ENCODE measurements at regions not wholly inside any gene's neighbourhood (a gene's known extent, or its start where the extent isn't known, plus 50 kb on each side); places are given as distances from the start of the nearest gene placed in this dataset.

DNA sequence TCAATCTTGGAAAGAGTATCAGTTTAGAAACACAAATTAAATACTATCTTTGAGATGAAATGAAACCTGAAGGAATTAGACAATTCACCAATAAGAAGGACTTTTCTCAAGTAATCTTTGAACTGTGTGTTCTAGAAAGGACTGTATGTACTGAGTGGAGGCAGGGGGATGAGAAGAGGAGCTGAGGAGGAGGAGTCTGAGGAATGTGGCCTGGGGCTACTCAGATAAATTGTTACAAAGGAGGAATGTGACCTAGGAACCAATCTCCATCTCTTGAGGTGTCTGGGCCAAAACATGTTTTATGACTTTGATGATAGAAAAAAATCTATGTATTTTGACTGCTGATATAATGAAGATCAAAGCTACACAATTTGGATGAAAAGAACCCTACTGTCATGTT lies 124.3 kb upstream of the ANKRD55 start:
- POLR2A ChIA-PET: no interaction called here
- no peaks in the 10 kb centered on the region for H3K9me3 Mint-ChIP-seq
- no peak for ATAC-seq
- no peaks in the 10 kb centered on the region for H3K36me3 Mint-ChIP-seq (ENCODE audit: low read depth)
- no peak for TF ChIP-seq CTCF (IDR thresholded peaks at IDR 0.05)
- H3K4me1 Mint-ChIP-seq (ENCODE audit: low read depth): peaks cover 15% of the 10 kb centered on the region
- CTCF ChIA-PET: no interaction called here
- no peak overlapping the region for H3K4me3 Mint-ChIP-seq
- peaks cover 2% of the 10 kb centered on the region for H3K27me3 Mint-ChIP-seq
- no peak overlapping the region for H3K27ac Mint-ChIP-seq
- no peak for DNase-seq
- intact Hi-C loops (cut with micrococcal nuclease): no loop called here

DNA sequence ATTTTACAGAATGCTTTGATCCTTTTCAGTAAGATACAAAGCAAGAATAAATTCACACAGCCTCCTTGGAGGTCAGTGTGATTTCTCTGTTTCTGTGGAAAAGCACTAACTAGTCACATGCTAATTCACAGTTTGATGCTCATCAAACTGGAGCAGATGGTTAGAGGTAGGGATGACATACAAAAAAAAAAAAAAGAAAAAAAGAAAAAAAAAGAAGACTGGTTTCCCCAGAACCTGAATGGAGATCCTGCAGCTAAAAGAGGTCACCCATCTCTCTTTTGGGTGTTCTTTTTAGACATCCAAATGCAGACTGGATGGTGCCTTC lies 123.7 kb upstream of the ANKRD55 start:
- intact Hi-C loops (cut with micrococcal nuclease): no loop called here
- Mint-ChIP-seq H3K36me3 (ENCODE audit: low read depth) (no peaks in the 10 kb centered on the region), H3K9me3 (no peaks in the 10 kb centered on the region), H3K4me3 (no peak overlapping the region), H3K27me3 (peaks cover 2% of the 10 kb centered on the region), H3K4me1 (ENCODE audit: low read depth) (peaks cover 19% of the 10 kb centered on the region), H3K27ac (no peak overlapping the region)
- POLR2A ChIA-PET: no interaction called here
- CTCF ChIA-PET: no interaction called here
- no peak for ATAC-seq
- no peak for TF ChIP-seq CTCF (IDR thresholded peaks at IDR 0.05)
- DNase-seq: no peak

GRCh38 chr5:56356121-56356835 lies 123.1 kb upstream of the ANKRD55 start:
- Mint-ChIP-seq H3K9me3 (no peaks in the 10 kb centered on the region), H3K4me3 (no peak overlapping the region), H3K27ac (no peak overlapping the region), H3K27me3 (peaks cover 2% of the 10 kb centered on the region), H3K36me3 (ENCODE audit: low read depth) (no peaks in the 10 kb centered on the region), H3K4me1 (ENCODE audit: low read depth) (peaks cover 19% of the 10 kb centered on the region)
- ChIA-PET POLR2A (interaction anchor here (0.6 kb wide), 1 partner anchor 458 kb away, joined by 3 read pairs; no protein-coding TSS in a partner anchor), CTCF (no interaction called here)
- ATAC-seq: no peak
- DNase-seq: no peak
- TF ChIP-seq CTCF (IDR thresholded peaks at IDR 0.05): no peak
- intact Hi-C loops (cut with micrococcal nuclease): no loop called here

GRCh38 chr5:56354836-56355235 lies 121.7 kb upstream of the ANKRD55 start:
- no peaks in the 10 kb centered on the region for H3K36me3 Mint-ChIP-seq (ENCODE audit: low read depth)
- ATAC-seq (no peak), DNase-seq (no peak)
- no peak overlapping the region for H3K27ac Mint-ChIP-seq
- no peaks in the 10 kb centered on the region for H3K9me3 Mint-ChIP-seq
- no peak overlapping the region for H3K4me3 Mint-ChIP-seq
- ChIA-PET CTCF (no interaction called here), POLR2A (no interaction called here)
- intact Hi-C loops (cut with micrococcal nuclease): no loop called here
- peaks cover 26% of the 10 kb centered on the region for H3K4me1 Mint-ChIP-seq (ENCODE audit: low read depth)
- peaks cover 2% of the 10 kb centered on the region for H3K27me3 Mint-ChIP-seq
- no peak for TF ChIP-seq CTCF (IDR thresholded peaks at IDR 0.05)

DNA sequence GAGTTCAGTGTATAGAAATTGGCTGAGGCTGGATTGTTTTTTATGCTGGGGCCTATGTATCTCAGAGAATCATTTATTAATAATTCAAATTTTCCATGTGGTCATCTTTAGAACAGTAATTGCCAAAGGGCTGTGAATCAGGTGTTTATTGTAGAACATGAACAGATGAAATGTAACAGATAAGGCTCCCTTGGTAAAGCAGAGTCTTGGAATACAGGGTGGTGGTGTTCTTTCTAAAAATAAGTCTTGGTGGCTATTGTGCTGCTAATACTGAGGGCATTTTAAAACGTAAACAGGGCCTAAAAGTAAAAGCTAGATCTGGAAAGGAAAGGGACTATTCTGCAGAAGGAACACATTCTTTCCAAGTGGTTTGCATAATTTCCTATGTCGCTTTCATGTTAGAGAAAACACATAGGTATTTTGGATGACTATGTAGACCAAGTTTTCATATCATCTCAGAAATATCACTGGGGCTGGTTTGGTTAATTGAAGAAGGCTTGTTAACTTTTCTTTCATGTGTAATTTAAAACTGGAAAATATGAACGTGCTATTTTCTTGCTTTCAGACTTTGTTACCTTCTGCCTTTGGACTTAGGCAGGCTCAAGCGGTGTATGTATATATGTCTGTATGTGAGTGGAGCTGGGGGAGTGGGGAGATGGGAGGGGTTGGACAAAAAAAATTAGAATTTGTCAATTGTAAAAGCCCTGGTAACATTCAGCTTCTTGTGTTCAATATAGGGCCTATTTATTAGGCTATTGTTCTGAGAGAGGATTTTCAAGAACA lies 119.9 kb upstream of the ANKRD55 start:
- CTCF ChIA-PET: no interaction called here

More for the DNA sequence above, 119.9 kb upstream of the ANKRD55 start:
- Mint-ChIP-seq H3K27me3 (peaks cover 3% of the 10 kb centered on the region), H3K4me3 (no peak overlapping the region), H3K9me3 (no peaks in the 10 kb centered on the region), H3K27ac (peak overlapping the region; percentile 62), H3K4me1 (ENCODE audit: low read depth) (peaks cover 29% of the 10 kb centered on the region), H3K36me3 (ENCODE audit: low read depth) (no peaks in the 10 kb centered on the region)
- POLR2A ChIA-PET: no interaction called here
- TF ChIP-seq CTCF (IDR thresholded peaks at IDR 0.05): no peak
- no peak for ATAC-seq
- DNase-seq: no peak
- intact Hi-C loops (cut with micrococcal nuclease): no loop called here

Data from activated CD8-positive, alpha-beta T cell treated with anti-CD3 and anti-CD28 coated beads for 36 hours (primary cell).